Neural progenitor cell (in vitro differentiated cells): ENCODE measurements at regions not wholly inside any gene's neighbourhood (a gene's known extent, or its start where the extent isn't known, plus 50 kb on each side); places are given as distances from the start of the nearest gene placed in this dataset.
A peak's percentile ranks its signal among the peaks of the same experiment; 100 is the strongest.

Experiments used
- DNase-seq: peaks from one replicate; pipeline ENCODE4 v3.0.0-alpha.2; 2016; ENCODE audit warnings: low spot score
- H2AFZ ChIP-seq: fragments of 200-600 bp; sonication (generic); replicated peaks from 2 replicates; pipeline ENCODE4 v1.6.1; 2016; ENCODE audit warnings: antibody characterized with exemption
- H3F3A ChIP-seq: fragments of 200-600 bp; sonication (generic); 2 replicates; pipeline ENCODE4 v1.6.1; 2016; ENCODE audit warnings: antibody characterized with exemption, low read depth
- H3K27ac ChIP-seq: fragments of 200-600 bp; sonication (generic); 2 replicates; pipeline ENCODE4 v1.5.1; 2016; ENCODE audit warnings: mild to moderate bottlenecking
- H3K27me3 ChIP-seq: fragments of 200-600 bp; sonication (generic); 2 replicates; pipeline ENCODE4 v1.6.1; 2016; ENCODE audit warnings: mild to moderate bottlenecking, moderate library complexity
- H3K36me3 ChIP-seq: fragments of 200-600 bp; sonication (generic); 2 replicates; pipeline ENCODE4 v1.5.1; 2016
- H3K4me1 ChIP-seq: fragments of 200-600 bp; sonication (generic); 2 replicates; pipeline ENCODE4 v1.6.1; 2016; ENCODE audit warnings: mixed run types
- H3K4me2 ChIP-seq: fragments of 200-600 bp; sonication (generic); 2 replicates; pipeline ENCODE4 v1.6.1; 2016
- H3K4me3 ChIP-seq: fragments of 200-600 bp; sonication (generic); 2 replicates; pipeline ENCODE4 v1.5.1; 2016
- H3K79me2 ChIP-seq: fragments of 200-600 bp; sonication (generic); 2 replicates; pipeline ENCODE4 v1.6.1; 2016; ENCODE audit warnings: low read depth
- H3K9ac ChIP-seq: fragments of 200-600 bp; sonication (generic); 2 replicates; pipeline ENCODE4 v1.6.1; 2016
- H3K9me3 ChIP-seq: fragments of 200-600 bp; sonication (generic); 2 replicates; pipeline ENCODE4 v1.5.1; 2016; ENCODE audit warnings: low read depth
- H4K20me1 ChIP-seq: fragments of 200-600 bp; sonication (generic); 2 replicates; pipeline ENCODE4 v1.6.1; 2016; ENCODE audit warnings: low read depth
- H3K27ac Mint-ChIP-seq: 3 replicates; pipeline ENCODE4 v1.8.0; 2021; ENCODE audit warnings: mixed read lengths
- H3K27me3 Mint-ChIP-seq: 2 replicates; pipeline ENCODE4 v1.8.0; 2022; ENCODE audit warnings: low read depth, mild to moderate bottlenecking, inconsistent platforms, moderate library complexity, mixed read lengths; ENCODE audit not compliant: insufficient read depth
- H3K36me3 Mint-ChIP-seq: 3 replicates; pipeline ENCODE4 v1.8.0; 2021; ENCODE audit warnings: mixed read lengths
- H3K4me1 Mint-ChIP-seq: 3 replicates; pipeline ENCODE4 v1.8.0; 2021; ENCODE audit warnings: mixed read lengths
- H3K4me3 Mint-ChIP-seq: 3 replicates; pipeline ENCODE4 v1.8.0; 2021; ENCODE audit warnings: mild to moderate bottlenecking, moderate library complexity, mixed read lengths
- H3K9me3 Mint-ChIP-seq: 3 replicates; pipeline ENCODE4 v1.8.0; 2020; ENCODE audit warnings: mixed read lengths
- EZH2 ChIP-seq: fragments of 200-600 bp; sonication (generic); IDR thresholded peaks from 2 replicates; pipeline ENCODE4 v1.6.1; 2017; ENCODE audit warnings: antibody characterized with exemption, mild to moderate bottlenecking, moderate library complexity
- EZH2phosphoT487 ChIP-seq: fragments of 200-600 bp; sonication (generic); IDR thresholded peaks from 2 replicates; pipeline ENCODE4 v1.6.1; 2017; ENCODE audit warnings: antibody characterized with exemption
- TF ChIP-seq, protein P1 (sequence below): fragments of 200-600 bp; sonication (generic); IDR thresholded peaks from 2 replicates; pipeline ENCODE4 v1.5.1; 2017; ENCODE audit warnings: antibody characterized with exemption, mild to moderate bottlenecking

DNA sequence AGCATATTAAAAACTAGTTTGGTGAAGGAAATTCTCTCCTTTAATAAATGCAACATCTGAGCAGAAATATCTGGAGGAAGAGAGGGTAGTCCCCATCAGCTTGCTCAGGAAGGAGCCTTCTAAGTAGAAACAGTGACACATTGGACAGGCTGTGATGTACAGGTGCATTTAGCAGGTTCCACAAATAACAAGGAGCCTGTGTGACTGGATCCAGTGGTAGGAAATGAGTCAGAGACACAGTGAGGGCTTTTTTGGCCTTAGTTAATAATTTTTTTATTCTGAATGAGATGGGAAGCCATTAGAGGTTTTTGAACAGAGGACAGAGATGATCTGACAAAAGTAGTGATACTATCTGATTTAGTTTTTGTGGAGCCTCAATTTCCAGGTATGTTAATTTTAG is 738.9 kb upstream of the PTBP2 start:
- DNase-seq, result no peak
- Mint-ChIP-seq H3K36me3 (no peaks in the 10 kb centered on the region), H3K27me3 (peaks cover 5% of the 10 kb centered on the region), H3K4me3 (no peak overlapping the region), H3K27ac (no peak overlapping the region), H3K4me1 (no peaks in the 10 kb centered on the region), H3K9me3 (no peaks in the 10 kb centered on the region)
- no peaks in the 10 kb centered on the region for H3K27me3 ChIP-seq
- H3K79me2 ChIP-seq, result no peaks in the 10 kb centered on the region
- no peak overlapping the region for H3K9ac ChIP-seq
- H3K36me3 ChIP-seq, result no peaks in the 10 kb centered on the region
- H3F3A ChIP-seq, result no peaks in the 10 kb centered on the region
- H3K4me2 ChIP-seq, result no peak overlapping the region
- TF ChIP-seq EZH2phosphoT487 (no peak), EZH2 (no peak)
- TF ChIP-seq, protein P1, sequence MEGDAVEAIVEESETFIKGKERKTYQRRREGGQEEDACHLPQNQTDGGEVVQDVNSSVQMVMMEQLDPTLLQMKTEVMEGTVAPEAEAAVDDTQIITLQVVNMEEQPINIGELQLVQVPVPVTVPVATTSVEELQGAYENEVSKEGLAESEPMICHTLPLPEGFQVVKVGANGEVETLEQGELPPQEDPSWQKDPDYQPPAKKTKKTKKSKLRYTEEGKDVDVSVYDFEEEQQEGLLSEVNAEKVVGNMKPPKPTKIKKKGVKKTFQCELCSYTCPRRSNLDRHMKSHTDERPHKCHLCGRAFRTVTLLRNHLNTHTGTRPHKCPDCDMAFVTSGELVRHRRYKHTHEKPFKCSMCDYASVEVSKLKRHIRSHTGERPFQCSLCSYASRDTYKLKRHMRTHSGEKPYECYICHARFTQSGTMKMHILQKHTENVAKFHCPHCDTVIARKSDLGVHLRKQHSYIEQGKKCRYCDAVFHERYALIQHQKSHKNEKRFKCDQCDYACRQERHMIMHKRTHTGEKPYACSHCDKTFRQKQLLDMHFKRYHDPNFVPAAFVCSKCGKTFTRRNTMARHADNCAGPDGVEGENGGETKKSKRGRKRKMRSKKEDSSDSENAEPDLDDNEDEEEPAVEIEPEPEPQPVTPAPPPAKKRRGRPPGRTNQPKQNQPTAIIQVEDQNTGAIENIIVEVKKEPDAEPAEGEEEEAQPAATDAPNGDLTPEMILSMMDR, result no peak
- no peak overlapping the region for H3K27ac ChIP-seq
- no peak overlapping the region for H3K4me3 ChIP-seq
- H3K4me1 ChIP-seq, result no peaks in the 10 kb centered on the region
- H2AFZ ChIP-seq, result no peak overlapping the region
- H3K9me3 ChIP-seq, result no peaks in the 10 kb centered on the region
- H4K20me1 ChIP-seq, result no peaks in the 10 kb centered on the region

DNA sequence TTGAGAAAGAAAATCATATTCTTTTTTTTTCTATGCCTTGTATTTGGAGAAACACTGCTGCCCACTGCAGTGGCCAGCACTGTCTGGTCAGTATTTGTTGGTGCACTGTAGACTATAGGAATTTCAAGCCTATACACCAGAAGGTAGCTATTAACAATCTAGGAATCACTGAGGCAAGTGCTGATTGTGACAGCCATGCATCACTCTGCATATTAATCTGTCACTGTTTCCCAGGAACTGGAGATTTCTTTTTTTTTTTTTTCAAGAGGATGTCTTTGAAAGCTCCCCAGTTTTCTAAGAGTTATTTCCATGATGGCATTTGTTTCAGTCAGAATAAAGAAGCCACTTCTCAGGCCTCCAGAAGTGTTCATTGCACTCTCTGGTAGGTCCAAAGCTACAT is 737.8 kb upstream of the PTBP2 start:
- H3K4me1 ChIP-seq, result no peaks in the 10 kb centered on the region
- H3K36me3 ChIP-seq, result no peaks in the 10 kb centered on the region
- no peak for DNase-seq
- H3F3A ChIP-seq, result no peaks in the 10 kb centered on the region
- no peak overlapping the region for H3K4me3 ChIP-seq
- Mint-ChIP-seq H3K4me1 (no peaks in the 10 kb centered on the region), H3K9me3 (no peaks in the 10 kb centered on the region), H3K4me3 (no peak overlapping the region), H3K27ac (no peak overlapping the region), H3K27me3 (peaks cover 5% of the 10 kb centered on the region), H3K36me3 (no peaks in the 10 kb centered on the region)
- H3K9ac ChIP-seq, result no peak overlapping the region
- H3K27ac ChIP-seq, result no peak overlapping the region
- H4K20me1 ChIP-seq, result no peaks in the 10 kb centered on the region
- TF ChIP-seq EZH2phosphoT487 (no peak), EZH2 (no peak)
- TF ChIP-seq, protein P1, result no peak
- no peaks in the 10 kb centered on the region for H3K9me3 ChIP-seq
- no peak overlapping the region for H2AFZ ChIP-seq
- H3K4me2 ChIP-seq, result no peak overlapping the region
- no peaks in the 10 kb centered on the region for H3K27me3 ChIP-seq
- H3K79me2 ChIP-seq, result no peaks in the 10 kb centered on the region

DNA sequence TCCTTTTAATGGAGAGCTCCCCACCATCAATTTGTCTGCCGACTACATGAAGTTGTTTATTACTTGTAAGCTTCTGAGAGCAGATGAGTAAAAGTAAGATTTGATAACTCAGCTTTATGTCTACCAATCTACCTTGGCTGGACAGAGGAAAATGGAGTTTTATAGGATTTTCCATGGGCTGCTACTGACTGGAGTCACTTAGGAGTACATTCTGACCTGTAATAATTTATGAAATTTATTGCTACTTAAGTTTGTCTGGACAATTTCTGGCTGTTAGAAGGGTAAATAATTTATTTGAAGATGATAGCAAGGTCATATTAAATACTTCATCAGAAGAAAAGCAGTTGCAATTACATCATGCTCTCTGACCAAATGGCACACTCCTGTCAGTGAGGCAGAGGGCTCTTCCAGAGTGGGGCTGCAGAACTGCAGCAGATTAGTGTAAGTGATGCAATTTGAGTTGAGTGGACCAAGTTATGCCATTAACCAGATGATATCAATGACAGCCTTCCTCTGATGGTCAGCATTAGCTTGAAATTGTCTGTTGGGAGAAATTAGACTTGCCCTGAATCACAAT is 736.7 kb upstream of the PTBP2 start:
- Histone ChIP-seq H3K36me3 (no peaks in the 10 kb centered on the region), H3K27me3 (no peaks in the 10 kb centered on the region), H3K4me2 (no peak overlapping the region), H3K27ac (no peak overlapping the region), H2AFZ (peak overlapping the region; percentile 51), H3F3A (no peaks in the 10 kb centered on the region), H3K4me1 (no peaks in the 10 kb centered on the region), H3K79me2 (no peaks in the 10 kb centered on the region), H3K9me3 (no peaks in the 10 kb centered on the region), H3K9ac (no peak overlapping the region), H4K20me1 (no peaks in the 10 kb centered on the region), H3K4me3 (no peak overlapping the region)
- DNase-seq, result no peak
- no peaks in the 10 kb centered on the region for H3K4me1 Mint-ChIP-seq
- H3K9me3 Mint-ChIP-seq, result no peaks in the 10 kb centered on the region
- no peak overlapping the region for H3K4me3 Mint-ChIP-seq
- H3K36me3 Mint-ChIP-seq, result no peaks in the 10 kb centered on the region
- H3K27me3 Mint-ChIP-seq, result peaks cover 5% of the 10 kb centered on the region
- no peak for TF ChIP-seq EZH2phosphoT487
- TF ChIP-seq, protein P1, result no peak
- no peak for TF ChIP-seq EZH2
- H3K27ac Mint-ChIP-seq, result no peak overlapping the region
